ENCODE measurements at regions not wholly inside any gene's neighbourhood (a gene's known extent, or its start where the extent isn't known, plus 50 kb on each side); places are given as distances from the start of the nearest gene placed in this dataset.

DNA sequence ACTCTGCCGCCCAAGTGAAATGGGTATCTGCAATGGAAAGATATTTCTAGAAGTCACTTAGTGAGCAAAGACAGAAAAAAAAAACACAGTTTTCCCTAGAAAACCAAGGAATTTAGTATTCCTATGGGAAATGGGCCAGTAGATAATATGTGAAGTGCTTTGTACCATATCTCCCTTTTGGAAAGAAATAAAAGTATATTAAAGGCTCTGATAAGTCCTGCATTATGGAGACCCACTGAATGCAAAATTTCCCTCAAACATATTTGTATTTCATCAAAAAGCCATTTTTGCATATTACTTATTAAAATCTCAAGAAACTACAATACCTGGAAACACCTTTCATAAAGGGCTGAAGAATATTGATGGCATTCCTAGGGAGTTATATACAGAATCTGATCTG lies 51.6 kb upstream of the DYNLRB2 start:
- no peak for DNase-seq (ENCODE audit: low spot score)

DNA sequence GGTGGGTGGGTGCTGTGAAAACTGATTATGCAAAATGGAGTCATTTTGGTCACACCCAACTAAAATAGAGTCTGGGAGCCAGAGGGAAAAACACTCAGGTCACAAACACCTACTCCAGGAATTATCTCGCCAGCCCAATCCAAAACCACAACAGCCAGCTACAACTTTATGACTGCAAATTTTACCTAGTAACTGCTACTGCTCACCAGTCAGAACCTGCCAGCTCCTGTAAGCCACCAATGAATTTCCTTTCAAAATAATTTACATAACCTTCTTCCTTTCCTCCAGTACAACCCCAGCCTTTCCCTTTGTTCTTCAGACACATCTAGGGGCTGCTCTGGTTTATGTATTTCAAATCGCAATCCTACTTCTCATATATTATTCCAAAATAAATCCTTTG lies 52.6 kb upstream of the DYNLRB2 start:
- DNase-seq (ENCODE audit: low spot score), result no peak

DNA sequence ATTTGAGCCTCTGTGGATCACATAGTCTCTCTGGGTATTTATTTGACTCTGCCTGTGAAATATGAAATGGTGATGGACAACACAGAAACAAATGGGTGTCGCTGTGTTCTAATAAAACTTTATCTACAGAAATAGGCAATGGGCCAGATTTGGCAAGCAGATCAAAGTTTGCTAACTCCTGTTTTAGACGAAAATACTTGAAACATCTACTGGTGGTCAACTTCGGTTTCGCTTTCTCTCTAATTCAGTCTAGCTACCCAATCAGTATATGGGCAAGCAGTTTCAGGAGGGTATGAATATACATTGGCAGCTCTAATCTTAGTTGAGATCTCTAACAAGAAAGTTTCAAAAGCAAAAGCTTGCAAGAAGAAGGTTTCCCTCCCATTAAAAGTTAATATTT lies 60.1 kb upstream of the DYNLRB2 start:
- no peak for DNase-seq (ENCODE audit: low spot score)

DNA sequence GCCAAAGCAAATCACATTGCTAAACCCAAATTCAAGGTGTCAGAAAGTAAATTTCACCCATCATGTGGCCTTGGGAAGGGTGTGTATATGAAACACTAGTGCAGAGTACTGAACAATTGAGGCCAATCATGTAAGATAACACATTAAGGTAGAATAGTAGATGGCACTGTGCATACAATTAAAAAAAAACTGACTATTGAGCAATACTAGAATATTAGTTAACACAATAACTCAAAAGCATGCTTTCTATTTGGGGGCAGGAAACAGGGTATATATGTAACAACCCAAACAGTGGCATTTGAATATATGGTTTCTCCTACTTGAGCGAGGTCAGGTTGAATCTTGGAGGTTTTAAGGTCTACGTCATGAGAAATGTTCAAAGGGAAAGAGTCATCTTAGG lies 63.0 kb upstream of the DYNLRB2 start:
- DNase-seq (ENCODE audit: low spot score), result no peak

DNA sequence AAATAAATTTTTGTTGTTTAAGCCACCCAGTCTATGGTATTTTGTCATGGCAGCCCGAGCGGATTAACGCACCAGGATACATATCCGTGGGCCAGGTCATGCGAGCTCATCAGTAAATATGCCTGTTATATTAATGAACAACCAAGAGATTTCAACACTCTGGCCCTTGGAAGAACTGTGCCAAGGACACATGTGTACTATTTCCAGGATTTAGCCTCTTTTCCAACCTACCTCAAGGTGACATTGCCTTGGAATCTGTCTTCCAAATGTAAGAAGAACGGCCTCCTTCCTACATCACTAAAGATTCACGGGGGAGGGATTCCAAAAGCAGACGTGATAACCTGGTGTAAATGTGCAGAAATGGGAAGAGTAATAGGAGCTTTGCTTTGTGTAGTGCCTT lies 72.8 kb upstream of the DYNLRB2 start:
- DNase-seq (ENCODE audit: low spot score), result no peak

DNA sequence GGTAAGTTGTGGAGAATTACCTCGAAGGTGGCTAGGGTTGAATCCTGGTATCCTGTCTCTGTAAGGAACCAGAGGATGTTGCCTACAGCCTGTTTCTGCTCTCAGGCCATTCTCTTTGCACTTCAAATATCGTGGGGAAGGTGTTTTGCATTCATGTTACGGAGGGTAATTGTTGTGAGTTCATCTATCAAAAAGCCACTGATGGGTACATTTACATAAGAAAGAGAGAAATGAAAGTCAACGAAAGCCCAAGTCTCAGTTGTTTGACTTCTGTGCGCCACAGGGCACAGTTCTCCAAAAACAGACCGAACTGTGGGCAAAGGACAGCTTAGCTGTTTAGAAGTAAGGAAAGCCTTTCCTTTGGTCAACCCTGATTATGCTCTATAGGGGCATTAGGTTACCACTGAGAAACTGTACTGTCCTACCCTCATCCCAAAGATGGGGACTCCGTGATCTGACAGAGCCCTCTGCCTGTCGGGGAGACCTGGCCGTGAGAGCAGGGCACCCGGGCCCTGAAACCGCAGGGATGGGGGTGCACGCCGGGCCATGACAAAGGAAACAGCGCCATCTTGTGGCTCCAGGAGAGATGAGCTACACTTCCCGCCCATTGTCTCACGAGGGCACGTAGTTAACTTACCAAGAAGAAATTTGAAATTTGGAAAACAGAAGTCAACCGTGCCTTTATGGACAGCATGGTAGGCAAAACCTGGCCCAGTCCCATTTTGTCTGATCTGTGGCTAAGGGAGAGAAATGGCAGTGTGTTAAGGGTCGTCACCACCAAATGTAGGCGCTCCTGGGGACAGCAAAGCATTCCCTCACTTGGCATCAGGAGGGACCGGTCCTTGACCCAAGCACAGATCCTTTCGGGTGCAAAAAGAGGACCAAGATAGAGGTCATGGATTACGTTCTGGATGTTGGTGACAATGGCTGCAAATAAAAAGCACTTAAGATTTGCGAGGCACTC lies 74.5 kb upstream of the DYNLRB2 start:
- peak; percentile 46 for DNase-seq (ENCODE audit: low spot score)

DNA sequence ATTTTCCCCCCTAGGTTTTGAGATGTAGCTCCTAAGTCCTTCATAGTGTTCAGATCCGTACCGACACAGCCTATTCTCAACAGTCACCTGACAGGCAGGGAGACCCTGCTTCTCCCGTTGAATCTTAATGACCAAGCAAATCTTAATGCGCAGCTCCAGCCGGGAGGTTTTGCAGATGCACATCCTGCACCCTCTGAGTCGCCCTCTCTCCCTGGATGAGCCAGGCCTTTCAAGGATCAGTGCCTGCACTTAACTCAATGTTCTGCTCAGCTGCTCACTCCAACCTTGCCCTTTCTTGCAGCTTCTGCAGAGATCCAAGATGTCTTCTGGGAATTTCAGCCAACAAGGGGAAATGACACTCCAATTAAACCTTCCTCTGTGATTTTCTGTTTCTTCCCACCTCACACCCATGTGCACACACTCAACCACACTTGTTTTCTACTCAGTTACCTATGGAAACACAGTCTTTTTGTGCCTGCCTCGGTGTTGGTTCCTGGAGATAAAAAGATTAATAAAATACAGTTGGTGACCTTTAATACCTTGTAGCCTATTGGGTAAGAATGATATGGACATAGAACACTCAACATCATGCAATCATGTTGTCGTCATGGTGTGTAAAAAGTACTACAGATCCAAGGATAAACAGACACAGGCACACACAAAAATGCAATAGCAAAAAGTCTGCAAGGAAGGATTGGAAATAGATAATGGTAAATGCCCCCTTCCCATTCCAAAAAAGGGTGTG lies 76.9 kb upstream of the DYNLRB2 start:
- no peak for DNase-seq (ENCODE audit: low spot score)

DNA sequence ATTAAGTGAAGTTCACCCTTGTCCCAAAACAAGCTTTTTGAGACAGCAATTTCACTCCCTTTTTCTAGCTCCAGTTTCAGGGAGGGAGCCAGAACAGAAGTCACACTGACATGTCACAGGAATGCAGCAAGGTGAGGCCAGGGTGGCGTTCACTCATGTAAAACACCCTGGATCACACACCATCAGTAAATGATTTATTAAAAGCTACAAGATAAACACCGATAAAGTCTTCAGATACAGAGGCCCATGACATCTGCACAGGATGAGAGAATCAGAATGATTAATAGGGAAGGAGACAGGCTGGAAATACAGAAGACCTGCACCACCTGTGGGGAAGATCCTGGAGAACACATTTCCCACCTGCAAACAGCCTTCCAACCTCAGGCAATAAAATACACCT lies 77.5 kb upstream of the DYNLRB2 start:
- DNase-seq (ENCODE audit: low spot score), result no peak

DNA sequence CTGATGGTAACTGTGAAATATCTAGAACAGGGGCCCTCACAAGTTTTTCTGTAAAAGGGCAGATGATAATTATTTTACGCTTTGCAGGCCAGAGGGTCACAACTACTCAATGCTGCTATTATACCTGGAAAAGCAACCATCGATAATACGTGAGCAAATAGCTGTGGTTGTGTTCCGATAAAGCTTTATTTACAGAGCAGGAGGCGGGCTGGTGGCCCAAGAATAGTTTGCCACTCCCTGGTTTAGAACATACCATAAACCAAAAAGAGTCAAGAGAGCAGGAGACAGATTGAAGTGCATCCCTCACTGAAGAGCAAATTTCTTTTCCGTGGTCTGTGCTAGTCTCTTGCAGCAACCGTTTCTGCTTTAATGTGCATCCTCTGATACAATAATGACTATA lies 77.9 kb upstream of the DYNLRB2 start:
- DNase-seq (ENCODE audit: low spot score), result no peak

DNA sequence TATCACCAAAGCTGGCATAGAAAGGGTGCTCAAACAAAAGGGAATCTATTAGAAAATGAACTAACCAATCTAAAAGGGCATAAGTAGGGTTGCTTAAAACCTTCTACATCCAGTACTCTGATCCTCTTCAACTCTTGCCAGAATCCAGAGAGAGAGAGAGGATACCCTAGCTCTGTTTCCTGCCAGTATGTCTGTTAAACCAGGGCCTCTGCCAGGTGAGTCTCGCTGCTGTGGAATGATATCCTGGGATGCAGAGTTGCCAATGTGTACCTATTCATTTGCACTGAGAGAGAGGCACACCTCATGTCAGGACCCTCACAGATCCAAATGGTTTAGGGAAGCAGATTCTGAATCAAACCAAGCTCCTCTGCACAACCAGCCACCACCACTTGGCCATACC lies 79.8 kb upstream of the DYNLRB2 start:
- DNase-seq (ENCODE audit: low spot score), result no peak

DNA sequence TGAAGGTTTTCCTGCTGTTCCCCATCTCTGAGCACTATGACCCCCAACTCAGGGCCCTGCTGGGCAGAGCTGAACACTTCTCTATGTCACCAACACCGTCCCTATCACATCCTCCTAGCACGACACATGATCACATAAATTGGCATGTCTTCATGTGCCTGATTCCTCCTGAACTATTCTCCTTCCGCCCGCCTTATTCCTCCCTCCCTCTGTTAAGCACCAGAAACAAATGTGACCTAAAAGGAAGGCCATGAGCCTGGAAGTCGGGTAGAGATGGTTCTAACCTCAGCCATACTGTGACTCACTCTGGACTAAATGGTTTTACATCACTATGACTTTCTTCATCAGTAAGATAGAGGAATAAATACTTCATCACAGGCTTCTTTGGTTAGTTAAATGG lies 80.8 kb upstream of the DYNLRB2 start:
- no peak for DNase-seq (ENCODE audit: low spot score)

DNA sequence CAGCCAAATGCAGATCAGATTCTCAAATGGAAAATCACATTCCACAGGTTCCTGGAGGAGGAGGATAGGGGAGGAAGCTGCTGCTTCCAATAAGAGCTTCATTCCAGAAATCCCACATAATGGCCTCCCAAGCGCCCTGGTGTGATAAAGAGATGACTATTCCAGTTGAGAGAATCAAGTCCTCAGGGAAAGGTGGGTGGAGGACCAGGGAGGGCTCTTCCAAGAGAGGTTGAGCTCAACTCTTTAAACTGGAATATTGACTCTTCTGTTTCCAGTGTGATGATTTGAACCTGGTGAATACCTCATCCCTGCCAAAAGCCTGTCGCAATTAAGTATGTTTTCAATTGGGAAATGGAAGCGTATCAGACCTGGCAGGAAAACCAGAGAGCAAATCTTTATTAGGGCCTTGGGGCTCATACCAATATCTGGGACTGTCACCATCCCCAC lies 81.4 kb upstream of the DYNLRB2 start:
- no peak for DNase-seq (ENCODE audit: low spot score)

DNA sequence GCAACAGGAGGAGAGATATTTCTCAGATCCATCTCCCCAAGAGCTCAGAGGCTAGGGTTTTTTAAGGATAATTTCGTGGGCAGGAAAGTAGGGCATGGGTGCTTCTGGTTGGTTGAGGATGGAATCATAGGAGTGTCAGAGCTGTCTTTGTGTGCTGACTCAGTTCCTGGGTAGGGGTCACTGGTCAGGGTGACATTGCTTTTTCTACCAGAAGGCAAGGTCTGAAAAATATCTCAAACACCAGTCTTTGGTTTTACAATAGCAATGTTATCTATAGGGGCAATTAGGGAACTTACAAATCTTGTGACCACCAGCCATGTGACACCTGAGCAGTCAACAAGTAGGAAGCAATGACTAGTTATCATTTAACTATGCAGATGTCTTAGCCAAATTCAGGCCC lies 82.9 kb upstream of the DYNLRB2 start:
- no peak for DNase-seq (ENCODE audit: low spot score)

DNA sequence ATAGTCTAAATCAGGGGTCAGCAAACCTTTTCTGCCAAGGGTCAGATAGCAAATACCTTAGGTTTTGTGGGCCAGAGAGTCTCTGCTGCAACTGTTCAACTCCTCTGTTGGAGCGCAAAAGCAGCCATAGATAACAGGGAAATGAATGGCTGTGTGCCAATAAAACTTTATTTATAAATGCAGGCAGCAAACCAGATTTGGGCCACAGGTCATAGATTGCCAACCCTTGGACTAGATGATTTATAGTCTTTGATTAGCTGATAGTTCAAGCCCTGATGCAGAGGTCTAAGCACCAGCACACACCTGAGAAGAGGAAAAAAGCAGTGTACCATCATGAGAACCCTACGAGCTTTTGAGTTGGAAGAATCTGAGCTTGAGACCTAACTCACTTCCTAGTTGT lies 86.0 kb upstream of the DYNLRB2 start:
- DNase-seq (ENCODE audit: low spot score), result no peak

DNA sequence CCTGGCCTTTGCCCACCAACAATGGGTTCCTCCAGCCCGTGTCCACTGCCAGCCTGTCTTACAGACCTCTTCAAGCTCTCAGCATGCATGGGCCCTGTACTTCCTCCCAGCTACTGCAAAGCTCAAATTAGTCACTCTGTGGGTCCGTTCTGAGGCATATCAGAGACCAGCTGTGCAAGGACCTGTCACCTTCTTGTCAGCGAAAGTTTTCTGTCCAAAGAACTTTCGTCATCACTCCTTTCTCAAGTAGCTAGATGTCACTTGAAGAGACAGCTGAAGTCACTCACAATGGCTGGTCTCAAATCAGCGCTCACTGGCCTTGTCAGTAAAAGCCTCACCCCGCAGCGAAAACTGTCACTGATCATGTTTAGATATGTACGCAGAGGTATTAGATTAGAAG lies 91.4 kb upstream of the DYNLRB2 start:
- DNase-seq (ENCODE audit: low spot score), result no peak

DNA sequence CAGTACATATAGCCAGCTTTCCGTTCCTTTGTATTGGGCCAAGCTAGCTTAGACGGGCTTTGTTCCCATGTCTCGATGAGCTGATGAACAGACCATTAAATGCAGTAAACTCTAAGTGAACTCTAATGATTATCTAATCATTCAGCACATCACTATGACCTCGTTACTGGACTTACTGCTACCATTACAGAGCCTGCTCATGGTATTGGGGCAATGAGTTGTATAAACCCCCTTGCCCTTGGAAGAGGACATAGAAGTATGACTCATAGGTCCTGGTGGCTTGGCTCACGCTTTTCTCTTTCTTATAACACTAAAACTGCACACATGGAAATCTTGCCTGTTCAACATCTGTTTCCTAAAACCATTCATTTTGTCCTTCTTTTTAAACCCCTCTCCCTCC lies 93.6 kb upstream of the DYNLRB2 start:
- no peak for DNase-seq (ENCODE audit: low spot score)

DNA sequence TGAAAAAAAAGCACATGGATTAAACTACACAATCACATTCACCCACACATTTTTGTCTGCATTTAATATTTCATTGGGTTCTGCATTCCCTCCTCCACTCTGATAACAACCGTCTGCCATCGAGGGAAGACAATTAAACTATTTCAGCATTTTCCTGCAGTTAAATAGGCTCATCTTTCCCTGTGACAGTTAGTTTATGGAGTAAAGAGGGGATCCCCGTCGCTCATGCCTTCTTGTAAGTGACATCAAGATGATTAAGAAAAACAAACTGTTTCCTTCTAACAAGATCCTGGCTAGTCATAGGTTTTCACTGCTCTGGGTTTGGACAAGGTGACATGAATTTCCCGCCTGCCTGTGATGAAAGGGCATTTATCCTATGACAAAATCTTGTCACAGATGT lies 98.0 kb upstream of the DYNLRB2 start:
- DNase-seq (ENCODE audit: low spot score), result no peak

DNA sequence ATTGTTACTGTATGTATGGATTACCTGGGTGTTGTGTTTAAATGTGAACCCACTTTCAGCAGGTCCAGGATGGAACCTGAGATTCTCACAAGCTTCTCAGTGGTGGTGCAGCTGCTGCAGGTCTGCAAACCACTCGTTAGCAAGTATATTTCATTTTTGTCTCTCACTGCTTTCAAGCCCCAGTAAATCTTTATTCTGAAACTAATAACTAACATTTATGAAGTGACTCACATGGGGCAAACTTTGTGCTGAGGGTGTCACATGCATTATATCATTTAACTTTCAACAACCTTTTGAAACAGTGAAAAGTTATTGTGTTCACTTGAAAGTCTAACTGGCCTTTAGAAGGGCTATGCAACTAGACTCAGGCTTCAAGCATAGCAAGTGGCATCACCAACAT lies 98.9 kb upstream of the DYNLRB2 start:
- no peak for DNase-seq (ENCODE audit: low spot score)

DNA sequence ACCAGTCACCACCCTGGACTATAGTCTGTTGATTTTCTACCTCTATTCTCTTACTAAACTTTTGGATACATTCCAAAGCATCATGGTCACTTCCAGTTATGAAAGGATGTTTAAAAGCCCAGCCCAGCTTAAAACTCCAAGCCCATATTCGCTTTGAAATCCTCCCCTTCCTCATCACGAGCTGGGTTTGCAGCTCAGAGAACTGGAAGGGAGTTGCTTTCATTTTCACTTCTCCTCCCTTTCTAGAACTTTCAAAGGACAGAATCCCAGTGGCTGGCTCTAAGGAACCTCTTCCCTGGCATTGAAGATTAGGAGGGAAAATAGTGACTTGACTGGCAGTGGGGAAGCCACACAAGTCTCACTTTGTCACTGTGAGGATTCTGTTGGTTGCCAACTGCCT lies 100.1 kb upstream of the DYNLRB2 start:
- no peak for DNase-seq (ENCODE audit: low spot score)

DNA sequence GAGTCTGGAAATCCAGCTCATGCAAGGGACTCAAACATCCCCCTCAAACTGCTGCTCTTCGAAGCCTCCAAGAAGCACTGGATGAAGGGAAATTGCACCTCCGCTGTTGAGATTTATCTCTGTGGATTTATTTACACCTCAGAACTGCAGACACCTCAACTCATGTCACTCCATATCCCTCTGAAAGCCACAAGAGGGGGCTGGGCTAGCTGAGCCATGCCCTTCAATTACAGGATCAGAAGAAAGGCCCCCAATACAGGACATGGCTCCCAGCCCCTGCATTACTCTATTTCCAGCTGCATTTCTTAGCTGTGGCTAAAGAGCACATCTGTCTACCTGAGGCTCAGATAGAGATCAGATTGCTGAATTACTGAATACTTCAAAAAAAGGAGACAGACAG lies 103.1 kb upstream of the DYNLRB2 start:
- DNase-seq (ENCODE audit: low spot score), result no peak

DNA sequence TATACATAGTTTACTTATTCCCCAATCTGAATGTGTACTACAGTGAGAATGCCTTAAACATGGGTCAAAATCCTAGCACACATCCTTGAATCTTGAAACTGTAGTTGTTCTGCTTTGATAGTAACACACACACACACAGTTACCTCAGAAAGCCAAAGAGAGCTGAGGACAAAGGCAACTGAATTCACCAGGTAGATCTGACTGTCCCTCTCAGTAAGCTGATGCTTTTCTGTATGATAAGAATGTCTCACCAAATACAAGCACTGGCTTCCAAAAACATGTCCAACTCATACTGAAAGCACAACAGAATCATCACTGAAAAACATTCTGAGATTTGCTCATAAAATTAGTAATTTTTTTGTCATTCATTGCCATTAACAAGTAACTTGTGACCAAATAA lies 104.3 kb upstream of the DYNLRB2 start:
- no peak for DNase-seq (ENCODE audit: low spot score)

DNA sequence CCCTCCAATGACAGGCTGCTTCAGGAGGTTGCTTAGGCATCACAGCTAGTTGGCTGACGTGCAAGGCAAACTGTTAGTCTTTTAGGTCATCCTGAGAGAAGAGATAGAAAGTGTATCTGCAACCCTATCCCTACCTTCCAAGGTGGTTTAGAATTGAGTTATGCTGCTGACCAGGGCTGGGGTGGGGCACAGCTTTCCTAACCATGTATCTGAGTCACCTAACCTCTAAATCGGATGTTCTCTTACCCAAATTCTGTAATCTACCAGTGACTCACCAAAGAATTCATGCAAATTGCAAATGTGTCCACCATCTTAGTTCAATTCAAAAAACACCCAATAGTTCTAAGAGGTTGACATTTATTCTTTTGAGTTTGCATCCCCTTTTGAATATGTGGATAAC lies 107.2 kb upstream of the DYNLRB2 start:
- DNase-seq (ENCODE audit: low spot score), result no peak

DNA sequence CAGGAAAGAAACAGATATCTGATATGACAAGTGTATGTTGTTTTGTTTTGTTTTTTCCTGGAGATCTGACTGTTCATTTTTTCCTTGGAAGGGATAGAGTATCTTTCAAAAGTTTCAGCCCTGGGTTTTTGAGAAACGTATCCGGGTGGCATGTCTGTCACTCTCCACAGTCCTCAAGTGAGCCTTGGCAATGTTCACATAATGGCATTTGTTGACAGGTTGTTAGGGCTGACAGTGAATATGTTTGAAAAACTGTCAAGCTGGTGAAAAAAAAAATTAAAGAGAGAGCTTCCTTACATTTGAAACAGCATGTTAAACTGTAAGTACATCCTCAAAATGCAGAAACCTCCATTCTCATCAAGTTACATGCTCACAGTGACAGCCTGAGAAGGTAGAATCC lies 113.0 kb upstream of the DYNLRB2 start:
- no peak for DNase-seq (ENCODE audit: low spot score)

Measured in hematopoietic multipotent progenitor cell treated with erythropoietin and hydrocortisone succinate and interleukin-3 and kit ligand, for 15 days (in vitro differentiated cells).